Neuronal stem cell (in vitro differentiated cells): ENCODE measurements at regions not wholly inside any gene's neighbourhood (a gene's known extent, or its start where the extent isn't known, plus 50 kb on each side); places are given as distances from the start of the nearest gene placed in this dataset.

Experiments used
- DNase-seq: peaks from one replicate; pipeline ENCODE4 v3.0.0-alpha.2; 2013; ENCODE audit warnings: low spot score
- H2AFZ ChIP-seq: one replicate; pipeline ENCODE4 v1.6.1; 2013; ENCODE audit warnings: mild to moderate bottlenecking, low read length, inconsistent platforms
- H2AK5ac ChIP-seq: 2 replicates; pipeline ENCODE4 v1.6.1; 2013; ENCODE audit warnings: low read depth, mild to moderate bottlenecking, inconsistent platforms, low read length, moderate library complexity, mixed read lengths
- H2BK120ac ChIP-seq: 2 replicates; pipeline ENCODE4 v1.6.1; 2013; ENCODE audit warnings: low read depth, mild to moderate bottlenecking, inconsistent platforms, low read length, moderate library complexity, mixed read lengths
- H2BK12ac ChIP-seq: one replicate; pipeline ENCODE4 v1.6.1; 2013; ENCODE audit warnings: low read length, inconsistent platforms
- H2BK15ac ChIP-seq: 2 replicates; pipeline ENCODE4 v1.6.1; 2013; ENCODE audit warnings: mild to moderate bottlenecking, low read length, inconsistent platforms, mixed read lengths
- H2BK5ac ChIP-seq: one replicate; pipeline ENCODE4 v1.6.1; 2013; ENCODE audit warnings: inconsistent platforms, mild to moderate bottlenecking, low read length, moderate library complexity
- H3K14ac ChIP-seq: one replicate; pipeline ENCODE4 v1.6.1; 2013; ENCODE audit warnings: low read length, inconsistent platforms
- H3K18ac ChIP-seq: 2 replicates; pipeline ENCODE4 v1.6.1; 2013; ENCODE audit warnings: low read length, inconsistent platforms
- H3K23ac ChIP-seq: 2 replicates; pipeline ENCODE4 v1.6.1; 2013; ENCODE audit warnings: low read depth, mild to moderate bottlenecking, mixed read lengths, low read length, inconsistent platforms; ENCODE audit not compliant: poor library complexity
- H3K27ac ChIP-seq: replicated peaks from 3 replicates; pipeline ENCODE4 v1.5.1; 2013; ENCODE audit warnings: low read length, inconsistent platforms
- H3K27me3 ChIP-seq, 3 experiments: 2 replicates each; pipeline ENCODE4 v1.6.1; 2013; ENCODE audit warnings: low read length in 3 of 3, mild to moderate bottlenecking in 2 of 3, inconsistent platforms in 1 of 3, low read depth in 1 of 3, mixed read lengths in 1 of 3, moderate library complexity in 1 of 3; ENCODE audit not compliant: control insufficient read depth in 3 of 3, insufficient read depth in 3 of 3
- H3K36me3 ChIP-seq, 2 donors: replicated peaks in 1 of 2; 2 replicates each; pipeline ENCODE4 v1.6.1; 2013; ENCODE audit warnings: low read length in 2 of 2; ENCODE audit not compliant: control insufficient read depth in 2 of 2, insufficient read depth in 2 of 2
- H3K4ac ChIP-seq: 2 replicates; pipeline ENCODE4 v1.6.1; 2013; ENCODE audit warnings: inconsistent platforms, mild to moderate bottlenecking, low read length, moderate library complexity
- H3K4me1 ChIP-seq, 2 donors: 1 replicate in 1 of 2; 2 replicates in 1 of 2; pipeline ENCODE4 v1.6.1; 2013; ENCODE audit warnings: low read length in 2 of 2, low read depth in 1 of 2; ENCODE audit not compliant: control insufficient read depth in 2 of 2, insufficient read depth in 1 of 2
- H3K4me2 ChIP-seq: one replicate; pipeline ENCODE4 v1.6.1; 2013; ENCODE audit warnings: mild to moderate bottlenecking, low read length, inconsistent platforms; ENCODE audit not compliant: insufficient read depth, poor library complexity, severe bottlenecking
- H3K4me3 ChIP-seq, 2 donors: 2 replicates each; pipeline ENCODE4 v1.5.1; 2013; ENCODE audit warnings: low read length in 2 of 2, mild to moderate bottlenecking in 2 of 2, inconsistent platforms in 1 of 2, moderate library complexity in 1 of 2
- H3K79me1 ChIP-seq: one replicate; pipeline ENCODE4 v1.6.1; 2013; ENCODE audit warnings: low read depth, mild to moderate bottlenecking, inconsistent platforms, low read length, moderate library complexity
- H3K9ac ChIP-seq: one replicate; pipeline ENCODE4 v1.6.1; 2013; ENCODE audit warnings: mild to moderate bottlenecking, low read depth, low read length, inconsistent platforms; ENCODE audit not compliant: poor library complexity
- H3K9me3 ChIP-seq, 2 donors: replicated peaks in 1 of 2; 2 replicates each; pipeline versions ENCODE3 to v1.6.1; 2013; ENCODE audit warnings: low read length in 2 of 2, mild to moderate bottlenecking in 2 of 2, inconsistent platforms in 1 of 2, low read depth in 1 of 2, mixed read lengths in 1 of 2, moderate library complexity in 1 of 2; ENCODE audit not compliant: control insufficient read depth in 2 of 2, insufficient read depth in 1 of 2
- H4K8ac ChIP-seq: one replicate; pipeline ENCODE4 v1.6.1; 2013; ENCODE audit warnings: low read depth, mild to moderate bottlenecking, inconsistent platforms, low read length, moderate library complexity
- H4K91ac ChIP-seq: one replicate; pipeline ENCODE4 v1.6.1; 2013; ENCODE audit warnings: low read length, low read depth, mild to moderate bottlenecking, inconsistent platforms; ENCODE audit not compliant: poor library complexity
- WGBS, 2 donors: extraction: QIAGEN DNeasy Blood & Tissue Kit; methylation state at CpG; one replicate each; pipeline ENCODE4 v1.1.7; 2013; ENCODE audit warnings: missing lambda C conversion rate in 2 of 2, mixed read lengths in 1 of 2; ENCODE audit not compliant: insufficient read length in 2 of 2, insufficient replicate concordance in 1 of 2; ENCODE audit errors: extremely low coverage in 2 of 2; 5-methylcytosine and 5-hydroxymethylcytosine counted together

DNA sequence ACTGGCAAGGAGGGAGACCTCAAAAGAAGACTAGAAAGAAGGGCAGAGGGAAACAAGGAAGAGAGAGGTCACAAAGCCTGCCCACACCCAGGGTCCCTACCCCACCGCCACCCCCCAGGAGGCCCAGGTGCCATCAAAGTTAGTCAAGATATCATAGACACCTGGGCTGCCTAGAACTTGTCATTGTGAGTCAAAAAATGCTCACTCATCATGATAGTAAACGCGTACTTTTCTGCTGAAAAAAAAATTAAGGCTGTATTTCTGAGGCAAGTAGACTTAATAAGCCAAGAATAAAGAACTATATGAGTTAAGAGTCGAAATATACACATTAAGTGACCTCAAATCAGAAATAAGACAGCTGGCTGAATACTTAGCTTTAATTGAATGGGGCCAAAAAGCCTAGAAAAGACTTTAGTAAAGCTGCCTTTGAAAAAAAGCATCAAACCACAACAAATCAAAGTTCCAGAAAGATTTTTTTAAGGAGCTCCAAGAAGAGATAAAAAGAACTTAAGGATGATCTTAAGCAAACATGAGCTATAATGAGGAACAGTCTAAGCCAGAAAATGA is 415.5 kb upstream of the PPP2R3A start:
- H2AFZ ChIP-seq, result no peak overlapping the region
- no peak overlapping the region for H3K27ac ChIP-seq
- no peaks in the 10 kb centered on the region for H3K36me3 ChIP-seq
- H3K9ac ChIP-seq, result no peak overlapping the region
- no peak overlapping the region for H2AK5ac ChIP-seq
- no peaks in the 10 kb centered on the region for H3K79me1 ChIP-seq
- no peak overlapping the region for H3K4me3 ChIP-seq
- H3K9me3 ChIP-seq, result no peaks in the 10 kb centered on the region
- H3K4ac ChIP-seq, result no peak overlapping the region
- no peak for DNase-seq
- H3K14ac ChIP-seq, result no peak overlapping the region
- no peak overlapping the region for H4K8ac ChIP-seq
- no peaks in the 10 kb centered on the region for H3K27me3 ChIP-seq
- H2BK15ac ChIP-seq, result no peak overlapping the region
- no peak overlapping the region for H4K91ac ChIP-seq
- no peak overlapping the region for H3K23ac ChIP-seq
- peaks cover 0 to 3% of the 10 kb centered on the region in 2 donors for H3K4me1 ChIP-seq
- no CpG with 5 or more reads among the region's 4 CpGs for WGBS, 2 donors
- H2BK120ac ChIP-seq, result no peak overlapping the region
- no peak overlapping the region for H2BK5ac ChIP-seq
- H3K18ac ChIP-seq, result no peak overlapping the region
- H2BK12ac ChIP-seq, result no peak overlapping the region
- no peak overlapping the region for H3K4me2 ChIP-seq

DNA sequence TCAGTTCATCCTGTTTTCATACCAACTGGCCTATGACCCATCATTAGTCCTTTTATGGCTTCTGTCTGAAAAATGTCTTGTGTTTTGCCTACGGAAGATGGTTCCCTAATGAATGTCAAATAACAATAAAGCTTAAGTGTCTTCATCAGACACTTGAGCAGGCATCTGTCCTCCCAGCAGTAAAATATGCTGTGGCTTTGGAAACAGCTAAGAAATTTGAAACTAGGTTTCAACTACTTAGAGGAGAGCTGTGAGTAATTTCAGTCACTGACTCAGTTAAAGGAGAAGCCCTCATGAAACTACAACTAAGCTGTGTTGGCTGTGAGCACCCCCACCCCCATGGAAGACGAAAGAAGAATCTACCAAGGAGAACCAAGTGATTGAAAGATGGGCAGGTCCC is 409.4 kb upstream of the PPP2R3A start:
- no peak overlapping the region for H2BK120ac ChIP-seq
- no peak overlapping the region for H2BK5ac ChIP-seq
- H3K27me3 ChIP-seq, result peaks cover 0 to 1% (median 0%) of the 10 kb centered on the region in 3 experiments
- H3K9ac ChIP-seq, result no peak overlapping the region
- no peak overlapping the region for H3K18ac ChIP-seq
- no peaks in the 10 kb centered on the region for H3K4me1 ChIP-seq
- no peak overlapping the region for H3K27ac ChIP-seq
- H3K79me1 ChIP-seq, result no peaks in the 10 kb centered on the region
- no peak overlapping the region for H3K23ac ChIP-seq
- WGBS, 2 donors, result no CpG with 5 or more reads among the region's 2 CpGs
- no peak overlapping the region for H4K8ac ChIP-seq
- no peak overlapping the region for H2BK15ac ChIP-seq
- no peak overlapping the region for H2BK12ac ChIP-seq
- no peak overlapping the region for H3K14ac ChIP-seq
- H4K91ac ChIP-seq, result no peak overlapping the region
- no peak overlapping the region for H3K4ac ChIP-seq
- H3K4me2 ChIP-seq, result no peak overlapping the region
- H3K36me3 ChIP-seq, result no peaks in the 10 kb centered on the region
- no peak for DNase-seq
- no peak overlapping the region for H3K4me3 ChIP-seq
- no peak overlapping the region for H2AFZ ChIP-seq
- no peaks in the 10 kb centered on the region for H3K9me3 ChIP-seq
- H2AK5ac ChIP-seq, result no peak overlapping the region

DNA sequence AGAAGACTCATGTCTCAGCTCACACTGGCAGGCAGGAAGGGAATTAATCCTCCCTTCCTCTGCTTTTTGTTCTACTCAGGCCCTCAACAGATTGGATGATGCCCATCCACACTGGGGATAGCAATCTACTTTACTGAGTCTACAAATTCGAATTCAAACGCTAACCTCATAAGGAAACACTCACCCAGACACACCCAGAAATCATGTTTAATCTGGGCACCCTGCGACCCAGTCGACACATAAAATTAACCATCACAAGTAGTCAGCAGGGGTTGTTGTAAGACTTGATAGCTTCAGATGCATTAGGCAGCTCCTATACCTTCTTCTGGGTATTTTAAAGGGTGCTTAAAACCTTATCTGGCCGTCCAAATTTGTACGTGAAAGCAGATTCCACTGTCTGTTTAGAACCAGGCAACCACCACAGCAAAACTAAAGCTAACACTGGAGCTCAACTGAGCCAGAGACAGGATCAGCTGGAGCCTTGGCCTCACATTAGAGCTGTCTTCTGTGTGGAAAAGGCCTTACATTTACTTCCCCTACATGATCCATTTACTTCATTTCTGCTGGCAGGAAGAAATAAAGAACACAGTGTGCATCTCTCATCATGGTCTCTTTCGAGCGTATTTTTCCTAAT is 407.3 kb upstream of the PPP2R3A start:
- Histone ChIP-seq H3K4me3 (no peak overlapping the region), H3K27me3 (peaks cover 0 to 1% (median 0%) of the 10 kb centered on the region in 3 experiments), H3K18ac (no peak overlapping the region), H2BK15ac (no peak overlapping the region), H3K4me2 (no peak overlapping the region), H3K4ac (no peak overlapping the region), H2BK120ac (no peak overlapping the region), H3K14ac (no peak overlapping the region), H3K36me3 (no peaks in the 10 kb centered on the region), H2BK12ac (no peak overlapping the region), H3K9me3 (no peaks in the 10 kb centered on the region), H2AFZ (no peak overlapping the region), H3K27ac (no peak overlapping the region), H2AK5ac (no peak overlapping the region), H4K8ac (no peak overlapping the region), H3K9ac (no peak overlapping the region), H3K79me1 (no peaks in the 10 kb centered on the region), H4K91ac (no peak overlapping the region), H2BK5ac (no peak overlapping the region), H3K23ac (no peak overlapping the region), H3K4me1 (no peaks in the 10 kb centered on the region)
- no CpG with 5 or more reads among the region's 8 CpGs for WGBS, 2 donors
- DNase-seq, result no peak

DNA sequence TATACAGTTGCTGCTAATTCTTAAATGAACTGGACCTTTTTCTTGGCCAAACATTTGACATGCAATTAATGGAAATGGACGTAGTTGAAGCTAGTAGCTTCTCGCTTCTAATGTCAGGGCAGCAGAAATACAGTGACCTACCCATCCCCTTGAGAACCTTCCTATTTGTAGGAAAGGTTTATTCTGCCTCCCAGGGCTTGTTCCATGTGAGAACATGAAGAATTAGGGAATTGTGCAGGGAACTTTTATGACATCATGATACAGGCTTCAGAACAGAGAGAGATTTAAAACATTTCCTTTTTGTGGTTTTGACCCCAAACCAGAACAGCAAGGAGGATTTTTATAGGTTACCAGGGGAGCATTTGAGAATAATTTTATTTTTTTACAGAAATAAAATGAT is 406.6 kb upstream of the PPP2R3A start:
- H2BK5ac ChIP-seq, result no peak overlapping the region
- no peak overlapping the region for H3K23ac ChIP-seq
- no peak for DNase-seq
- no peak overlapping the region for H2BK120ac ChIP-seq
- no peak overlapping the region for H4K8ac ChIP-seq
- H2AFZ ChIP-seq, result no peak overlapping the region
- no peak overlapping the region for H3K4me2 ChIP-seq
- no peak overlapping the region for H3K9ac ChIP-seq
- H3K4me3 ChIP-seq, result no peak overlapping the region
- H3K4me1 ChIP-seq, result no peaks in the 10 kb centered on the region
- no peak overlapping the region for H3K4ac ChIP-seq
- H3K9me3 ChIP-seq, result no peaks in the 10 kb centered on the region
- no peak overlapping the region for H2BK15ac ChIP-seq
- no peaks in the 10 kb centered on the region for H3K79me1 ChIP-seq
- no peak overlapping the region for H2AK5ac ChIP-seq
- H3K27ac ChIP-seq, result no peak overlapping the region
- no peak overlapping the region for H3K18ac ChIP-seq
- H3K14ac ChIP-seq, result no peak overlapping the region
- peaks cover 0 to 1% (median 0%) of the 10 kb centered on the region in 3 experiments for H3K27me3 ChIP-seq
- no CpG with 5 or more reads among the region's 2 CpGs for WGBS, 2 donors
- no peaks in the 10 kb centered on the region for H3K36me3 ChIP-seq
- H4K91ac ChIP-seq, result no peak overlapping the region
- no peak overlapping the region for H2BK12ac ChIP-seq
